Activated CD4-positive, CD25-positive, alpha-beta regulatory T cell treated with anti-CD3 and anti-CD28 coated beads, Interleukin-2, amount 50 U/mL, for 16 hours (primary cell): ENCODE measurements at regions not wholly inside any gene's neighbourhood (a gene's known extent, or its start where the extent isn't known, plus 50 kb on each side); places are given as distances from the start of the nearest gene placed in this dataset.
A peak's percentile ranks its signal among the peaks of the same experiment; 100 is the strongest.

Experiments
- DNase-seq: peaks from one replicate; pipeline ENCODE4 v3.0.0-alpha.2; 2020; ENCODE audit warnings: low read depth, low spot score

DNA sequence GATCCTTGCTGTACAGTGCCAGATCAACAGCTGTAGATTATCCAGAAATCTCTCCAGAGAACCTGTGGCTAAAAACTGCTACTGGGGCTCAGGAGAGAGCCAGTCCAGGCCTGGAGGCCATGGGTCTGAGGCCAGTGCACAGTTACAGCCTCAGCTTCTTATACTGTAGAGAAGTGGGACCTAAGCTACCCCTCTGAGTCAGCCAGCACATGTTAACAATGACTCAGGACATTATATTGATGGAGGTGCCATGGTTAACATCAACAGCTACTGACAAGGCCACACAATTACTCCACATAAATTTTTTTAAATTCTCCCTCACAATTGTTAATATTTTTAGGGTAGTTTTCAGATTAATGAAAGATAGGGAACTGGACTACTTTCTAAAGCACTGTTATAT, 138.5 kb downstream of the RBM26 start:
- no peak for DNase-seq

DNA sequence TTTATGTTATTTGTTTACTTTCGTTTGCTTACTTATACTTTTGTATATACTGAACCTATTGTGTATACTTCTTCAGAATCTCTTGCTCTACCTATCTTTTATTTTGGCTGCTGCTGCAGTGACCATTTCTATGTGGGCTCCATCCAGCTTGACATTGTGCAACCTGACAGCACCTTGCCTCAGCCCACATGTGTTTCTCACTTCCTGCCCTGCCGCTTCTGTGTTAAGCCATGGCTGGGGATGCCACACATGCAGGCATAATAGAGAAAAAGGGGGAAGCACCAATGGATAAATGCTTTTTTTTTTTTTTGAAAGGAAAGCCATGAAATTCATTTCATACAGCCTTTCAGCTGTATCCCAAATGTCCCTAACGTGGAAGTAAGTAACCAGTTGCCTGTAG, 147.6 kb downstream of the RBM26 start:
- no peak for DNase-seq

DNA sequence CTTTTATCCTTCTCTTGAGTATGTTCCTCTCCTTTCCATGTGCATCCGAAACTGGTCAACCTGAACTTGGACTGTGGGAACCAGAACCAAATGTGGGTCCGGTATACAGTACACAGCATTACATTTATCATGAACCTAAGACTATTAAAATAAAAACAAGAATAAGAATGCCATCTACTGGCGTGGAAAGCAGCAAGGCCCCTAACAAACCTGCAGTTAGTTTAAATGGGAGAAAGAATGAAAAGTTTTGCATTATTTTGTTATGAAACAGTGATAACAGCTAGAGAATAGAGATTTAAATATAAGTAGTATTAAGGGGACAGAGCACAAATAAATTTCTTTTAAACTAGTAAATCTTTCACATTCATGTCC, 159.5 kb downstream of the RBM26 start:
- DNase-seq = no peak

DNA sequence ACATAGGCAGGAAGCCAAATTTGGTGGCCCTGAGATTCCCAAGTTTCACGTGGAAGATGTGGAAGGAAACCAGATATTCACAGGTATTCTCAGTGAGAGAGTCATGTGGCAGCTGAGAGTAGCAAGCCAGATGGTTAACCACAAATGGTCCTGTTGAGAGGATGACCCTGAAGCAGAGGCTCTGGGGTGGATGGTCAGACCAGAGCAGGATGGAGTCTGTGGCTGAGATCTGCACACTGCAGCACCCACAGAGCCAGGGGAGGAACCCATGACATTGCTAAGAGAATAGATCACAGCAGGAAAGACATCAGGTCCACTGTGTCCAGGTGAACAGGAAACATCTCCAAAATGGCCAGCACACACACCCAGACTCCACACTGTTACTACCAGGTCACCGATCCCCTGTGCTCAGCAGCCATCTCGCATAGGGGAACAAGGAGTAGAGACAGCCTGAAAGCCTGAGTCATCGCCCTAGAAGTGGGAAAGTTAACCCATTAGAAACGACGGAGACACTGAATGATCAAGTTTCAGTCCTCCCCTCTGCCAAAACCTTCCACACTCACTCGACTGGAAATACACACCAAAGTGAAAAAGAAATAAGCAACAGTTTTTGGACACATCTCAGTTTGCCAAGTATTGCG, 160.0 kb downstream of the RBM26 start:
- DNase-seq = no peak

DNA sequence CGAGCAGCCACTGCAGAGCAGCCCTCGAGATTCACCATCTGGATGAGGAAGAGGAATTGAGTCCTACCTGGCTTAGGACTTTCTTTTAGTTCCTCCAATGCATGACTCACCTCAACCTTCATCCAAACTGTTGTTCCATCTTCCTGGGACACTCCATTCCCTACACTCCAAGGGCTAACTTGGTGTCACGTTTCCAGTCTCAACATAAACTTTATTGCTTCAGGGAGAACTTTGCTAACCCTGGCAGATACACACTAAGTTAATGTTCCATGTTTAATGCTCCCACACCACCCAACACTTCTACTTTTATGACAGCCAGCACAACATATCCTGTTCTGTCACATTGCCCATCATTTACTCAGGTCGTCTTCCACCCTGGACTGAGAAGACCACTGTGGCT, 164.4 kb downstream of the RBM26 start:
- no peak for DNase-seq

DNA sequence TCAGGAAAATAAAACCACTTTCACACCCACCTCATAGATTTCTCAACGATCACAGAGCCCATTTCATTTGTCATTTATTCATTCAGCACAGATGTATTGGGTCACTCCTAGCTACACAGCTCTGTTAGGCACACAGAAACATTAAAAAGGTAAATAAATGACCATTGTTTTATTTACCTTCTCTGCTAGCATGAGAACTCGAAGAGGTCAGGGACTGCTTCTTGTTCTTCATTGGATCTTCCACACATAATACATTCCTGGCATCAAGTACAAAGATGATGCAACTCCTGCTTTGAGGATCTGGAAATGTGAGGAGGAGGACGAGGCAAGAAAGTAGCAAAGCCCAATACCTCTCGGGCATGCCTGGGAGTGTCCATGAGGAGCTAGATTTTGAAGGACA, 168.1 kb downstream of the RBM26 start:
- no peak for DNase-seq

DNA sequence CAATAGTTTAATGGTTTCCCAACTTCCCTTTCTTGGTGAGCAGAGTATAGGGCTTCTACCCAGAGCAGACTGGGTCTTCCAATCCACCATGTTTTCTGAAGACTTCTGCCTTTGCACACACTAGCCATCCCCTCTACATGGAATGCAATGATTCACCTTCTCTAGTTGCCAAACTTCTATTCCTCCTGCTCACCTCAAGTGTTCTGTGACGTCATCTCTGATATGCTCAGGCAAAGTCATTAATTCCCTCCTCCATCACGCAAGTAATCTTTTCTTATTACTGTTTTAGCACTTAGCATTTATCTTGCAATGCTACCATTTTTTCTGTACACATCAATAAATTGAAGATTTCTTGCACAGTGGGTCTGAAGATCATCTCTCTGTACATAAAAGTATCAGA, 174.2 kb downstream of the RBM26 start:
- DNase-seq = no peak

DNA sequence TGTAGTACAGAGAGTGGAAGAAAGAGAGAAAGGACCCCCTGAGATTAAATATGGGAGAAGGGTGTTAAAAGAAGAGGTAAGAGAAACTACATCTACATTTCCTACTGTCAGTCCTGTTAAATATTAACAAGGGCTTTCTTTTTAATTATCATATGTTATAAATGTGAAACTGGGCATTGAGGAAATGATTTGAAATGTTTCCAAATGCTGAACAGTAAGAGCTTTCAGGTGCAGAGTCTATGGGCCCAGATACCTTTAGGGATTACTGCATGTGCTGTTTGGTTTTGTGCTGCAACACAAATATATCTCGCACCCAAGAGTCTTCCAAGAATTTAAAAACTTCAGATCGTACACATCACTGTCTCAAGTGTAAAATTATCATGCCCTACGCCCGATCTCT, 176.3 kb downstream of the RBM26 start:
- DNase-seq = no peak

DNA sequence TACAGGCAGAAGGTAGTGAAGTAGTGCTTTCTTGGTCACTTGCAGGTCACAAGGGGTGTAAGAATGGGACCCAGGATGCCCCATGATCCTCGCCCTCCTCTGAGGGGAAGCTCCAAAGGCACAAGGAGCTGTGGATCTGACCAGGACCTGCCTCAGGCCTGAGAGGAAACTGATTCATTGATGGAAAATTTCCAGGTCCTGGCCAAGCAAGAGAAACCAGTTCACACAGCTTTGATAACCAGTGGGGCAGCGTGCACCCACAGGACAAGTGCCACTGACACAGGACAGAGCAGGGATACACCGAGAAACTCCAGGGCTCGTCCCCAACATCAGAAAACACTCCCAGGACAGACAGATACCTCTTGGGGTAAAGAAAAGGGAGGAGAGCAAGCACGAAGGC, 177.1 kb downstream of the RBM26 start:
- DNase-seq = no peak

DNA sequence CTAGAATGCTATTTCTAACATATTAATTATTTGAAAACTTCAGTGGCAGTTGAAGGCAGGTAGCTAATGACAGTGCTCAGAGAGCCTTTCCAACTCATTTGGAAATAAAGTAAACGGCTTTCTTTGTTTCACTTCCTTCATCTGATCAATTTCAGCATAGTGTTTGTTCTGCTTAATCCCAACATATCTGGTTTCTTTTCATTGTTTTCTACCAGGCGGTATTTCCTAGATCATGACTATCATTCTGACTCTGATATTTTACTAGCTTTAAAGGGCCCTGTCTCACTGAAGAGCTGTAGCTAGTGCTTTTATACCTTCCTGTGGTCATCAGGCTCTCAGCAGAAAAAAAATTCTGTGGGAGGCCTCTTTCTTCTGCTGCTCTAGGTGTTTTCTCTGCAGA, 178.6 kb downstream of the RBM26 start:
- no peak for DNase-seq

DNA sequence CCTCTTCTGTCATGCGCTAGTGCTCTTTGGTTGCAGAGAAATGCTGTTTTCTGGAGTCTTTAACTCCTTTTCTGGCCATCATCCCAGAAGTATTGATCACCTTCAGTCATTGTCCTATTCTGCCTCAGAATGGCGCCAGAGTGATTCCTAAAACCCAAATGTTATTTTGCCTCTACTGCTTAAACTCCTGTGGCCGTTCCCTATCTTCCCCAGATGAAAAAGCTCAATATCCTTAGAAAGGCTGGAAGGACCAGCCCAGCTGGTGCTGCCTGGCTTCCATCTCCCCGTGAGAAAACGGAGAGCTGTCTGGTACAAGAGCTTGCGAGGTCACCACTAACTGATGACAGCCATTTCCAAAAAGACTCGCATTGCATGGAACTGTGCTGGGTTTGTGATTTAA, 179.1 kb downstream of the RBM26 start:
- no peak for DNase-seq

DNA sequence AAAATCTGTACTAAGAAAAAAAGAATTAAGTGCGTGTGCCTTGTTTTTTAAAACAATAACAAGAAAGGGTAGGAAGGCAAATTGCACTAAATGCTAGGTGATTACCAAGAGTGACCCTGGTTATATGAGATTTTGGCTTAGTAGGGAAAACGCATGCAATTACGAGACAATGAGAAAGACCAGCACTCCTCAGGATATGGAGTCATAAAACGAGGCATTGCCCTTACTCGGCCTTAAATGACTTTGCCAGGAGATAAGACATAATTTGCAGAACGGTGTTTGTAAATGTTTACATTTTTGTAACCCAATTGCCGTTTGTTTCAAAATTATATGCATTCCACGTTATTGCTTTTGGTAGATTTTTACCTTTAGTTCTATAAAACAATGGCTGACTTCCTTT, 179.8 kb downstream of the RBM26 start:
- no peak for DNase-seq

DNA sequence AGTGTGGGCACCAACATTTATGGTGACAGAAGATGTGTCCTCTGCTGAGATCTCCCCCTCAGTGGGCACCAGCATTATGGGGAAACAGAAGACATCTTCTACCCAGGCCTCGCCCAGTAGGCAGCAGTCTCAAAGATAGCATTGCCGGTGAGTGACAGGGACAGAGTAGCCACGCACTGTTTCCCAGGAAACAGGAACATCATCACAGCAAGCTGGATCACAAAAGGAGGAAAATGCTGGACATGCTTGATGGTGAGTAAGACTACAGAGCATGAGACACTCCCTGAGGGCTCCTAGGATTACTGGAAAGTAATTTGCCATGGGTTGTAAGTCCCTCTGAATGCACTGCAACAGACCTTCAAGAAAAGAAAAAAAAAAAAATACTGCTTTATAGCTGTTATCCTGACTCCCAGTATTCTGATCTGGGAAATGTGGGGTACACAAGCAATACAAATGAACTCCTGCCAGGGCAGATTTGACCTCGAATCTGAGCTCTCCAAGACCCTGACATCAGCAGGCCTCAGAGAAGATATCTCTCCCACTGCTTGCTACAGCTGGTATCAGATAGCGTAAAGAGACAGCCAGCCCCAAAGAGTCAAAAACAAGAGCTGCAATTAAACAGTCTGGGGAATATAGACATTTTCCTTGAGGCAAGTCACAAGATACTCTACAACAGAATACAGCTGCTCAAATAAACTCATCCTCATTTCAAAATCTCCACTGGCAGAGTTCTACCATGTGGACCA, 180.4 kb downstream of the RBM26 start:
- no peak for DNase-seq

DNA sequence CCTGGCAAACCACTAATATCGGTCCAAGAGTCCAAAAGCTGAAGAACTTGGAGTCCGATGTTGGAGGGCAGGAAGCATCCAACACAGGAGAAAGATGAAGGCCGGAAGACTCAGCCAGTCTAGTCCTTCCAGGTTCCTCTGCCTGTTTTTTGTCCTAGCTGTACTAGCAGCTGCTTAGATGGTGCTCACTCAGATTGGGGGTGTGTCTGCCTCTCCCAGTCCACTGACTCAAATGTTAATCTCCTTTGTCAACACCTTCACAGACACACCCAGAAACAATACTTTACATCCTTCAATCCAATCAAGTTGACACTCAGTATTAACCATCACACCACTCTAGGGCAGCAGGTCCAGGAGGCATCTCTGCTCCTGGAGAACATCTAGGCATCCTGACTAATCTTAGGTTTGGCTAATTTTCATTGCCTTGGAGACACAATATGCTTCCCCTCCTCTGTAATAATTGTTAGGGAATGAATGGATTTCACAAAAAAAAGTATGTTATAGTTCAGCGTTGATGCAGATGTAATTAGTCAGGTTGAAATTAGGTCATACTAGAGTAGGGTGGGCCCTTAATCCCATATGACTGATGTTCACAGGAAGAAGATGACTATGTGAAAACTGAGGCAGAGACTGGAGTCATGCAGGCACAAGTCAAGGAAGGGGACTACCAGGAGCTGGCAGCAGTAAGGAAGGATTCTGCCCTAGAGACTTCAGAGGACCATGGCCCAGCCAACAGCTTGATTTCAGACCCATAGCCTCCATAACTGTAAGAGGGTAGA, 183.4 kb downstream of the RBM26 start:
- no peak for DNase-seq

DNA sequence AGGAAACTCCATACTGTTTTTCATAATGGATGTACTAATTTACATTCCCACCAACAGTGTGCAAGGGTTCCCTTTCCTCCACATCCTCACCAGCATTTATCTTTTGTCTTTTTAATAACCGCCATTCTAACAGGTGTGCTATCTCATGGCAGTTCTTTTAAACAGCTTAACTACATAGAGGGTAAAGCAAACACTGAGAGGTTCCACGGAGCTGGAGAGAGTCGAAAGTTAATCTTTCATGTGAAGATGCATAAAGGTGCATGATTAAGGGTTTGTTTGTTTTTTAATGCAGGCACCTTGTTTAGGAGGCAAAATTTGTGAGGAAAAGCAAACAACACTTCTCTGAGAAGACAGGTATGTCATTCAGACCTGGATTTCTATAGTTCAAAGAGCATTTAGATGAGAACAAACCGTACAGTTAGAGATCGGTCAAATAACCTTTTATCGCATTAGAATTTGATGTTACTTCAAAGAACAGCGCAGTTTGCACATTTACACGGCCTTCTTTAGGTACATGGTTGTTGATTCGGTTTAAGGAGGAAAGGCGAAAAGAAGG, 193.9 kb downstream of the RBM26 start:
- no peak for DNase-seq

DNA sequence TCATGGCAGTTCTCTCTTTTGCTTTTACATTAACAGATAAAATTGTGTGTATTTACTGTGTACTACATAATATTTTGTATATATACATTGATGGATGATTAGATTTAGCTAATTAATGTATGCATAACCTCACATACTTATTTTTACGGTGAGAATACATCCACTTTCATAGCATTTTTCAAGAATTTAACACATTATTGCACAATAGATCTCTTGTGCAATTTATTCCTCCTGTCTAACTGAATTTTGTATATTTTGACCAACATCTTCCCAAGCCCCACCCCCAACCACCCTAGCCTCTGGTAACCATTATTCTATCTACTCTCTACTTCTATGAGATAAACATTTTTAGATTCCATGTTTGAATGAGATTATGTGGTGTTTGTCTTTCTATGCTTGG, 194.7 kb downstream of the RBM26 start:
- no peak for DNase-seq

DNA sequence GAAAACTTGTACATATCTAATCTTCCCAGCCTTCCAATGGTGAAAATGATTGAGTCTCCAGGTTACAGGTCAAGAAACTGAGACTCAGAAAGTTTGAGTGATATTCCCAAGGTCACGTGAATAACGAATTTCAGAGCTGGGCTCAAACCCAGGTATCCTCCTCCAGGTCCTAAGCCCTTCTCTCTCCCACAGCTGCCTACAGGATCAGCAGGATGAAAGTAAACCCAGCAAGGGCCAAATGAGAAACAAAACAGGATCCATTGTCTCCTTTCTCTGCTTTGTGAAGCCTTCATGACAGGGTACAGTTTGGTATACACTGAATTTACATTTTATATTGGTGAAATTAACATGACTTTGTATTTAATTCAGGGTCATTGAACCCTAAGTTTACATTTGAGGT, 208.1 kb downstream of the RBM26 start:
- DNase-seq = no peak

DNA sequence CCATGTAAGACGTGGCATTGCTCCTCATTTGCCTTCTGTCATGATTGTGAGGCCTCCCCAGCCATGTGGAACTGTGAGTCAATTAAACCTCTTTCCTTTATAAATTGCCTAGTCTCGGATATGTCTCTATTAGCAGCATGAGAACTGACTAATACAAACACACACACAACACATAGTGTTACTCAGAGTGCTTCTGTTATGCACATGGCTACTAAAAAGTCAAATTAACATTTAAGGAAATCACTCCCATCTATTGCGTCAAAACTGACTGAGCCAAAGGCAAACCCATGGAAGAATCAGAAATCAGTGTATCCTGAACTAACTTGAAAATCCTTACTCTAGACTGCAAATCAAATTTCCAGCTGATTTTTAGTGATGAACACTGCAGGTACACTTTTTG, 209.2 kb downstream of the RBM26 start:
- no peak for DNase-seq

DNA sequence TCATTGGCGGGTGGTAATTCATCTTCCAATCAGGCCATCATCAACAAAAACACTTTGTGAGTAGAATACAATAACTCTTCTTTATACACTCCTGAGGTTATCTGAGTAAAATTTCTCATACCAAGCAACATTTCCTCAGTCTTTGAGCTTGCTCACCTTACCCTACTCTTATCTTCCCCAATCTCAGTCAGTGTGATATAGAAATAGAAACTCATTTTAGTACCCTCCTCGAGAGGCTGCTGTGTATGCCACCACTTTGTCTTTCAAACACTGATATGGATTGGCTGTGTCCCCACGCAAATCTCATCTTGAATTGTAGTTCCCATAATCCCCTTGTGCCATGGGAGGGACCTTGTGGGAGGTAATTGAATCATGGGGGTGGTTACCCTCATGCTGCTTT, 209.7 kb downstream of the RBM26 start:
- no peak for DNase-seq

DNA sequence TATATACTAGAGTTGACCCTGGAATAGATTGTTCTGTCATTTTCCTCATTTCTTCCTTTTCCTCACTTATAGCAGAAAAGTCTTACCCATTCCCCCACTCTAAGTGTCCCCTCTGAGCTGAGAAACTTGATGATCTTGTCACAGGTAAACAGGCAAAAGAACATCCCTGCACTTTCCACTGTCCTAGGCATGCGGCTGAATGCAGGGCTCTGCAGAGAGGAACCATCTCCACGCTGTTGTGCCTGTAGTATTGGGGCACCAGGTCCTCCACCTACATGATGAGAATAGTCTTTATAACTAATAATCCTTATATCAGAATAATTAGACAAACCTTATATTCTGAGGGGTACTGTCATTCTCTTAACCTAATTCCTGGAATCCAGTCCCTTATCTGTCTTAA, 211.3 kb downstream of the RBM26 start:
- DNase-seq = no peak

DNA sequence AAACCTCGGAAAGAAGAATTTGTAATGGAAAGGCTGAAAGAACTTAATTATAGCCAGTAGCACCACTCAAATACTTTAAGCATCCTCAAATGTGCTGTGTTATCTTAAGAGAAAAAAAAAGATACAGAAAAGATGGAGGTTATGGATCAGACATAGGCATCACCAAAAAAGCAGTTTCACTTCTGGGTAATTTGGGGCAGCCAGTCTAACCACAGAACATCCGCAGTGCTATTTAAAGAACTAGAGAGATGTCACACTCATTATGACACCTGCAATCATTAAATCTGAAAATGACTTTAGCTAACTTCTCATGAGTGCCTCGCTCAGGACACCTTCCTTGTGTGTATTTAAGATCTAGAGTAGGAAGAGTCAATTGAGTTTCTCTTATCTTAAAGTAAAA, 211.8 kb downstream of the RBM26 start:
- peak; percentile 11 for DNase-seq

DNA sequence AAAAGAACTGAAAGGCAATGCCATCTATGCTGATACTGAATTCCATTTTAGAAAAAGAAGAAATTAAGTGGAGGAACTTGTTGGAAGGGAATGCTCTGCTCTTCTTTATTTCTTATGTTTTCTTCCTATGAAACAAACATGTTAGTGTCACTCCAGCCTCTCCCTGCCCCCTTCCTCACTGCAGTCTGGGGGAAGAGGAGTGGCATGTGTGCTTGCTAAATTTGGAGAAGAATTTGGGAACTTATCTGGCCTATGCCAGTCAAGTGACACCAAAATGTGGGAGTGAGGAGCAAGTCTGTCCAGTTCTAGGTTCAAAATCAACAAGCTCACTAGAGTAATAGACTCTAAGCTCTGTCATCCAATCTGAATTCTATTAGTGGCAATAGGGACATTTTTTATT, 214.6 kb downstream of the RBM26 start:
- DNase-seq = no peak

DNA sequence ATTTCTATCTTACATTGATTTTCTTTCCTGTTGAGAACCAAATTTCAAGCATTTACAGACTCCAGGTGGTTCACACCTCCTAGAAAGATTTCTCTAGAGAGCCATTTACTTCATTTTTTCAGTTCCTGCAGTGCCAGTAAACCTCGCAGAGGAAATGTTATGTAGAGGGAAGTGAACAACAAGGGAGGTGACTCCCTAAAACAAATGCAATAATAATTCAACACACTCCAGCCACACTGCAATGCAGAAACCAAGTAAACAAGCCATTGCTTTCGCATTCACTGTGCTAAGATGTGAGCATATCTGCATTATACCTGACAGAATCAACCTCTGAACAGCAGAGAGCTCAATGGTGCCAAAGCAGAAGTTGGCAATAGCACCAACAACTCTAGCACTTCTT, 215.1 kb downstream of the RBM26 start:
- DNase-seq = no peak
